ENCODE measurements at regions not wholly inside any gene's neighbourhood (a gene's known extent, or its start where the extent isn't known, plus 50 kb on each side); places are given as distances from the start of the nearest gene placed in this dataset.
"Not testable (repeated sequence)": the region's sequence is repeated elsewhere in the genome, so short reads cannot be mapped to it uniquely, and the experiment has no call there.

DNA sequence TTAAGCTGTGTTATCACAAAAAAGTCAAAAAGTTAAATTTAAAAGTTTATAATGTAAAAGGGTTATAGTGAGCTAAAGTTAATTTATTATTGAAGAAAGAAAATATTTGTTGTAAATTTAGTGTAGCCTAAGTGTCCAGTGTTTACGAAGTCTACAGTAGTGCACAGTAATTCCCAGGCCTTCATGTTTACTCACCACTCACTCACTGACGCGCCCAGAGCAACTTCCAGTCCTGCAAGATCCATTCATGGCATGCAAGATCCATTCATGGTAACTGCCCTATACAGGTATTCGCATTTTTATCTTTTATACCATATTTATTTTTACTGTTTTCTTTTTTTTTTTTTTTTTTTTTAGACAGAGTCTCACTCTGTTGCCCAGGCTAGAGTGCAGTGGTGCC is 69.5 kb downstream of the TPRA1 start:
- DNase-seq, result no peak

DNA sequence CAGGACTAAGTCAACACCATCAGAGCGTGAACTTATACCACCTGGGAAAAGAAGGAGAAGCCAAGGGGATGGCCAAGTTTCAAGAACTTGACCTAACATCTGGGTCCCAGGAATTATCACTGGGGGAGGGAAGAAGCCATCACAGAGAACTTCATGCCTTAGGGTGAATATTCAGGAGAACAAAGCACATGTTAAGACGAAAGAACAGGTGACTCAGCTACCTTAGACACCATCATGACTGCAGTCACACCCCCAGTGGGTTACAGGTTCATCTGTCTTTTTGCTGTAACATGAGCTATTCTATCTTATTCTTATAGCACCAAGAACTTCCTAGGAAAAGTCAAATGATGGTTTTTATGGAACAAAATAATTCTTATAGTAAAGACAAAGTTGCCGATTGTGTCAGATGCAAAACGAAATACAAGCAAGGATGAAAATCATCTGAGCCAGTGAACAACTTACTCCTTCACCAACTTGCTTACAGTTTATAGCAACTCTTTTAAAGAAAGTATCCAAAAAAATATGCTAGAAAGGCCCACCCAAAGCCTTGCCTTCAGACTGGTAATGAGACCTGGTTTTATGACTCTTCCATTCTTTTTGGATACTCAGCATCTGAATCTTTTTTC is 72.0 kb downstream of the TPRA1 start:
- no peak for DNase-seq

DNA sequence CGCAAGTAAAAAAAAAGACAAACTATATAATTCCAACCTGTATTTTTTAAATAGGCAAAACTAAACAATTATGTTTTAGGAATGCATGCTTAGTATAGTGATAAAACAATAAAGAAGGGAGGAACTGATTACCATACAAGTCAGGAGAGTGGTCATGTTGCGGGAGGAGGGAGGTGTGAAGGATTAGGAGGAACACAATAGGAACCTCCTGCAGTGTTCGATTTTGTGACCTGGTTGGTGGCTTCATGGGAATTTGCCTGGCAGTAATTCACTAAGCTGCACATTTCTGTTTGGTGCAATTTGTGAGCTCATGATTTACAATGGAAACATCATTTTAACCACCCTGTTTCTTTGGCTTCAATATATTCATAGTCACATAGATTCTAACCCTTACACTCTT is 78.3 kb downstream of the TPRA1 start:
- DNase-seq, result no peak

DNA sequence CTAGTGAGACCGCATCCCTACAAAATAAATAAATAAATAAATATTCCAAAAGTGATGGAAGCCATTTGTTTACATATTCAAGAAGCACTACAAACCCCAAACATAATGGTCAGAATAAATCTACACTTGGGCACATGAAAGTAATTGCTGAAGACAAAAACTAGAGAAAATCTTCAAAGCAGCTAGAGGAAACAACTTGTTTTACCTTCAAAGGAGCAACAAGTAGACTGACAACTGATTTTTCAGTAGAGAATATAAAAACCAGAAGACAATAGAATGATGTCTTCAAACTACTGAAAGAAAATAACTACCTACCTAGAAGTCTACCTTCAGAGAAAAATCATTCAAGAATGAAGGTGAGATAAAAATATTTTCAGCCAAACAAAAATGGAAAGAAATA is 89.4 kb downstream of the TPRA1 start:
- no peak for DNase-seq

DNA sequence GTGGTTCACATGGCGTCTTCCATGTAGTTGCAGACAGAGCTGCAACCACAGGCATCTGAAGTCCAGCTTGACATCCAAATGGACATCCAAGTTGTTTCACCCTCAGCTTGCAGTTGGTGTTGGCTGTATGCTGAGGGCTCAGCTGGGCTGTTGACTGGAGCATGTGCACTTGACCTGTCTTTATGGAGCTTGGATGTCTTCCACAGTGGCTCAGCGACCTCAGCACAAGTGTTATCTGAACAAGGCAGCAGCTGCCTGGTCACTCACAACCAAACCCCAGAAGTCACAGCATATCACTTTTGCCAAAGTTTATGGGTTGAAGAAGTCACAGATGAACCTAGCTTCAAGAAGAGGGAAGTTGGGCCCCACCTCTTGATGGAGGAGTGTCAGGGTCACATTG is 92.9 kb downstream of the TPRA1 start:
- no peak for DNase-seq

DNA sequence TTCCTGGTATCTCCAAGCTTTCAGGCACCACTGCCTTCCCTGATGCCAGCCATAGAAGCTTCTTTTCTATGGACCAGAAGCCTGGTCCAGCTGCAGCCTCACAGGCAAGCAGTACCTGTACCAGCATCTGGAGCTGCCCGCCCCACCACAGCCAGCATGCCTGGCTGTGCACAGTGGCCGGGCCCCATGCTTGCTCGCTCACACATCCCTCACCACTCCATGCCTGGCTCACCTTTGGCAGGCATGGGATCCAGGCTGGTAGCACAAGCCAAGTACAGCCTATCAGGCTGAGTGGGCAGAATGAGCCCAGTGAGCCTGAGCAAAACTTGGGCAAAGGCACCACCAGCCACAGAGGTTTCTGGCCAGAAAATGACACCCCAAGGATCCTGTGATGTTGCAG is 93.4 kb downstream of the TPRA1 start:
- DNase-seq, result no peak

DNA sequence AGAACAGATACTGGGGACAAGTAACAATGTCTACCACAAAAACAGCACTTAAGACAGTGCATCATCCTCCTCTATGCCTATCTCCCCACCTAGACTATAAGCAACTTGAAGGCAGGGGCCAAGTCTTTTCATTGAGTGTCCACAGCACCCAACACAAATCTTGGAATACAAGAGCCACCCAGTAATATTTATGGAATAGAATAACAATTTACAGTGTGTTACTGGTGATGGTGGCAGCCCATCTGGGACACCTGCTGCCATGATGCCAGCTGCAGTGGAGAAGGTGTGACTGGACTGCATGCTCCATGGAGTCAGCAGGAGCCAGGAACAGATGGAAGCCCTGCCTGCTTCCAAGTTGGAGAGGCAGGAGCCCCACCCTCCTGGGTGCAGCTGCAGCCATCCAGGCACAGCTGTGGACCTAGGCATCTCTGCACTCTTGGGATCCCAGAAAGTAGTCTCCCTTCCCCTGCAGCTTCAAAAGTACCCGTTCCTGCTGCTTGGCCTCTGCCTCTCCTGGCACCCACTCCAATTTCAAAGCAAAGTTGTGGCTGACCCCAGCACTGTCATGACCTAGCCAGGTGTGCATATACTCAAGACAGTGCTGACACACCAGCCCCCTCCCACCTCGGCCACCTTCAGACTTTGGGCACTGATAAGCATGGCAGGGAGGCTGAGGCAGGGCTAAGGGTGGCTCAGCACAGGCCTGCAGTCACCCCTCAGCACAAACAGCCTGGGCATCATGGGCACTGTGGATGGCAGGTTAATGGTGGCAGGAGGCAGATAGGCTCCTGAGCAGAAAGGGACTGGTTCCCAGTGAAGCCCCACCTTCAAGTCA is 94.5 kb downstream of the TPRA1 start:
- DNase-seq, result no peak

DNA sequence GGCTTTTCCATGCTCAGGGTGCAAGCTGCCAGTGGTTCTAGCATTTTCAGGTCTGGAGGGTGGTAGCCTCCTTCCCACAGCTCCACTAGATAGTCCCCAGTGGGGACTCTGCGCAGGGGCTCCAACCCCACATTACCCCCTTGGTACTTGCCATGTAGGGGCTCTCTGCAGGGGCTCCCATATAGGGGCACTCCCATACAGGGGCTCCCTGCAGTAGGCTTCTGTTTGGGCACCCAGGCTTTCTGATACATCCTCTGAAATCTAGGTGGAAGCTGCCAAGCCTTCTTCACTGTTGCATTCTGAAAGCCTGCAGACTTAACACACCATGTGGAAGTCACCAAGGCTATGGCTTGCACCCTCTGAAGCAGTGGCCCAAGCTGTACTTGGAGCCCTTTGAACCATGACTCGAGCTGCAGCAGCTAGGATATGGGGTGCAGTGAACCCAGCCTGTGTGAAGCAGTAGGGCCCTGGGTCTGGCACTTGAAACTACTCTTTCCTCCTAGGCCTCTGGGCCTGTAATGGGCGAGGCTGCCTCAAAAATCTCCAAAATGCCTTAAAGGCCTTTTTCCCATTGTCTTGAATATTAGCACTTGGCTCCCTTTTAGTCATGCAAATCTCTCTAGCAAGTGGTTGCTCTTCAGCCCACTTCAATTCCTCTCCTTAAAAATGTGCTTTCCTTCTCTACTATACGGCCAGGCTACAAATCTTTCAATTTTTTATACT is 96.4 kb downstream of the TPRA1 start:
- no peak for DNase-seq

DNA sequence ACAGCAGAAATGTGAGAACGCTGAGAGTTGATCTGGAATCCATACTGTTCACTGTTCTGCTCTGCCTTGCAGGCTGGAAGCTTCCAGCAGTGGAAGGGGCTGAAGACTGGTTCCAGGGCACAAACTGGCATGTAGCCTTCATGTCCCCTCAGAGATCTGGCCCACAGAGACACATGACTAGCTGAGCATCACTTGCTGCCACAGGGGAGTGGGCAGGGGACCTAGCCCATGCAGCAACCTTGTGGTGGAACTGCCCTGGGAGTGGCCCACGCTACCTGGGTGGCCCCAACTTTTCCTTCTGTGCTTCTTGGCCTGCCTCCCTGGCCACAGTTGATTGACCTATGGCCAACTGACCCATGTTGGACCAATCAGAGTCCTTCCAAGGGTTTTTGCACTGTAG is 98.1 kb downstream of the TPRA1 start:
- DNase-seq, result no peak

DNA sequence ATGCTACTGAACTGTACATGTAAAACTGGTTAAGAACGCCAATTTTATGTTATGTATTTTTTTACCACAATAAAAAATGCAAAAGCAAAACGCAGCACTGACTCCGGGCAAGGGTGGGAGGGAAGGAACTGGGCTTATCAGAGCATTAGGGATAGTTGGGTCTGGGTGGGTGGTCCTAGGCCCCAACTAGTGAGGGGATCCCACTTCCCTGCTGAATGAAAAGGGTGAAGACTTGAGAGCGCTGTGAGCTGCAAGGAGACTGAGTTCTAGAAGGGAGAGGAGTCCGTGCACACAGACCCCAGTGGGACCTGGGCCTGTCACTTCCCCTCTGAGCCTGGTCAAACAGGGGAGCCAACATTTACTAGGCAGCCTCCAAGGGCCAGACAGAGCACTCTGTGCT is 98.6 kb downstream of the TPRA1 start:
- DNase-seq, result no peak

DNA sequence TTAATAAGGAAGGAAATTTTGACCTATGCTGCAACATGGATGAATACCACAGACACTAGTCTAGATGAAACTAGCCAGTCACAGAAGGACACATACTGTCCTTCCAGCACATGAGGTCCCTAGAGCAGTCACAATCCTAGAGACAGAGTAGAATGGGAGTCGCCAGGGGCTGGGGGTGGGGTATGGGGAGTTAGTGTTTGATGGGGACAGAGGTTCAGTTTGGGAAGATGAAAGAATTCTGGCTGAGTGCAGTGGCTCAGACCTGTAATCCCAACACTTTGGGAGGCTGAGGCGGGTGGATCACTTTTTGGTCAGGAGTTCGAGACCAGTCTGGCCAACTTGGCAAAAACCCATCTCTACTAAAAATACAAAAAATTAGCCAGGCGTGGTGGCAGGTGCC is 99.2 kb downstream of the TPRA1 start:
- DNase-seq, result no peak

DNA sequence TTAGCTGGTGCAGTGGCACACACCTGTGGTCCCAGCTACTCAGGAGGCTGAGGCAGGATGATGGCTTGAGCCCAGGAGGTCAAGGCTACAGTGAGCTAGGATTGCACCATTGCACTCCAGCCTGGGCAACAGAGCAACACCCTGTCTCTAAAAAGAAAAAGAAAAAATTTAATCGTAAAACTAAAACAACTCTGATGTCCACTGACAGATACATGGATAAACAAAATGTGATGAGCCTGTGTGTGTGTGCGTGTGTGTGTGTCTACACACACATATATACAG is 99.6 kb downstream of the TPRA1 start:
- DNase-seq, result not testable (repeated sequence)

DNA sequence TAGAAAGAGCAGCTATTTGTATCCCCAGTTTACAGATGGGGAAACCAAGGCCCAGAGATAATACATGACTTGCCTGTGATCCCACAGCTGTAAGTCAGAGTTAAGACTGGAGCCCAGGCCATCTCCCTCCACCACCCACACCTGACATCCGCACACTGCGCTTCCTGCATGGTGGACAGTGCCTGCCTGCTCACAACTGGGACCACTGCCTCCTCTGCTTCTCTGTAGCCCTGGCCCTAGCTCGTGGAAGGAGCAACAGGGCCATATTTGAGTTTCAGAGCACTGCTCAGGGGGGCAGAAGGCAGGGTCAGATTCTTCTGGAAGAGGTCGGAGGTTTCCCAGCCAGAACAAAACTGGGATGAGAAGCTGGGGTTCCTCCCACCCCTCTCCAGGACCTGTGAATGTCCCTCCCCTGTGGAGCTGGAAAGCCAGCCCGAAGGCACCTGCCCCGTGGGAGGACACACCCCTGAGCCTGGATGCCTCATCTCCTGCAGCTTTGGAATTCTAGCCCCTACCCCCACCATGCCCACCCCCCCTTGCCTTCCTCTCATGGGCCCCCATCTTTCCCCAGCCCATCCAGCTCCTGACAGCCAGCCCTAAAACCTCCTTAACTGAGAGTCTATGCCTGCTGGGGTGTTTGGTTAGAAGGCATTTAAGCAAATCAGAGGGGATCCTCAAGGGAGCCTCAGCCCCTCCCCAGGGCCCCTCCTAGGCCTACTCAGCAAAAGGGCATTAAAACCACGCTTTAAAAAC is 100.1 kb downstream of the TPRA1 start:
- DNase-seq, result no peak

DNA sequence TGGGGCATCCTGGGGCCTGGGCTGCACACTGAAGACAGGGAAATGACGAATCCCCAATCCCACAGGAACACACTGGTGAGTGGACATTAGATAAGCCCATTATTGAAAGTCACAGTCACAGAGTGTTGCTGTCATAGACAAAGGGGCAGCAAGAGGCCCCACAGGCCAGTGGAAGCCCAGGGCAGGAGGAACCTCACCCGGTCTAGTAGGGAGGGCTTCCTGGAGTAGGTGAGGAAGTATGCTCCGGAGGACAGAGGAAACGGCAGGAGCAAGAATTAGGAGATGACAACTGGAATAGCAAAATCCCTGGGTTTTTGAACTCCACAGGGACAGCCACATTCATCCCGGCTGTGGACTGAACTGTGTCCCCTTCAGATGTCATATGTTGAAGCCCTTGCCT is 101.2 kb downstream of the TPRA1 start:
- no peak for DNase-seq

DNA sequence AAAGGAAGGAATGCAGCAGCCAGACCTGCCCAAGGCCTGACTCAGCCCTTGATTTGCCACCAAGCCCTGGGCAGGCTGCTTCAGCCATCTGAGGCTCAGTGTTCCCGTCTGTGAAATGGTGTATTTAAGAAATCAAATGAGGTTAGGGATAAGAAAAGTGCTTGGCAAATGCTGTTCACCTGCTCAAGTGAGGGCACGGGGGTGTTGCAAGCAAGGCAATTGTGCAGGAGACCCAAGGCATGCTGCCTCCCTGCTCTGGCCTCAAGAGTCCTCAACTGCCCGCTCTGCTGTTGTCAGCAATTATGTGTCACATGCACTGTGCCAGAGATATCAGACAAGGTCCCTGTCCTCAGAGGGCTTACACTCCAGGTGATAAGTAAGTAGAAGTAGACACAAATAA is 101.8 kb downstream of the TPRA1 start:
- DNase-seq, result no peak

DNA sequence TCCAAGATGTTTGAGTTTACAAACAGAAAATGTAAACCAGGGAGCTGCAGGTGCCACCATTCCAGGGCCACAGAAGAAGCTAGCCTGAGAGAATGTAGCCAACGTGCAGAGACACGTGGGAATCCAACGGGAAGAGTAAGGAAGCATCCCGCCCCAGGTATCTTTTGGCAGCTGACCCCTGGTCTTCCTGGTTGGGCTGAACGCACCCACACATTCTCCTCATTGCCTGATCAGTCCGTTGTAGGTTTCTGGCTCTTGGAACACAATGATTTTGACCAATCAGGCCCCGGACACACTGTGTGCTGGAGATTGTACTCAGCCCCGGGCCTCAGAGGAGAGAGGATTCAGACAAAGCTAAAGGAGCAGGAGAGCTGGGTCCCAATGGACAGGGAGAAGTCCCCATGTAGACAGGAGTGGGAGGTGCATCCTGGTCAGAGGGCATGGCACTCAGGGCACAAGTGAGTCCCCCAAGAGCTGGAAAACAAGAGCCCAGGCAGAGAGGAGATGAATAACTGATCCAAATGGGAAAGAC is 102.3 kb downstream of the TPRA1 start:
- DNase-seq, result no peak

DNA sequence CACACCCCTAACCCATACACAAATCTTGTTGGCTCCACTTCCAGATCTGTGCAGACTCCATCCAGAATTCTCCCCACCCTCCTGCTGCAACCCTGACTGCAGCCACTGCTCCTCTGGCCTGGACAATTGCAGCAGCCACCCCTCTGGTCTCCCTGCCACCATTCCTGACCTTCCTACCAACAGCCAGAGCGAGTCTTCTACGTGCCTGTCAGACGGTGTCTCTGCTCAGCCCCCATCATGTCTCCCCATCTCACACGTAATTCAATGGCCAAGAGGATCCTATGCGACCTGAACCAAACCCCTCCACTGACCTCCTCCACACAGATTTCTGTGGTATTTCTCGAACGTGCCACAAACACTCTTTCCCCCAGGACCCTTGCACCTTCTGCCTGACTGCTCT is 103.3 kb downstream of the TPRA1 start:
- no peak for DNase-seq

DNA sequence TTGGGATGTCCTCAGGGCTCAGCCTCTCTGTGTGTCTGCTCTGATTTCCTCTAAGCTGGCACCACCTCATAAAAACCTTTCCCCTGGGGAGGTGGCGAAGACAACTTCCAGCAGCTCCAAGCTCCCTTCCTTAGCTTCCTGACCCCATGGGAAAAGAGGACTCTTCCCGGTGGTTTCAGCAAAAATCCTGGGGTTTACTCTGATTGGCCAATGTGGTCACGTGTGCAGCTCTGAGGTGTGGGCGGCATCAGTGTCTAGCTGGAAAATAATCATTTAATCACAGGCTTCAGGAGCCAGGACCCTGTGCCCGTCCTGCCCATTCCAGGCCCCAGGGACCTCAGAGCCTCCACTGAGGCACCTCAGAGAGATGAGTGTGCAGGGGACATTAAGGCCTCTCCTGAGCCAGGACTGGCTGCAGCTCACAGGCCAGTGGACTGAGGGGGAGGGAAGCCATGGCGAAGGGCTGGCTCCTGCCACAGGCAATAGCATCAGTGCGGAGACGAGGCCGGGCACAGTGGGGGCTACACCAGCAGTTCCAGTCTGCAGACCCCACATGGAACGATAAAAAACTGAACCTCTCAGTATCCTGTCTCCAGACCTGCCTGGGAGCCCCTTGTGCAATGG is 104.1 kb downstream of the TPRA1 start:
- no peak for DNase-seq

DNA sequence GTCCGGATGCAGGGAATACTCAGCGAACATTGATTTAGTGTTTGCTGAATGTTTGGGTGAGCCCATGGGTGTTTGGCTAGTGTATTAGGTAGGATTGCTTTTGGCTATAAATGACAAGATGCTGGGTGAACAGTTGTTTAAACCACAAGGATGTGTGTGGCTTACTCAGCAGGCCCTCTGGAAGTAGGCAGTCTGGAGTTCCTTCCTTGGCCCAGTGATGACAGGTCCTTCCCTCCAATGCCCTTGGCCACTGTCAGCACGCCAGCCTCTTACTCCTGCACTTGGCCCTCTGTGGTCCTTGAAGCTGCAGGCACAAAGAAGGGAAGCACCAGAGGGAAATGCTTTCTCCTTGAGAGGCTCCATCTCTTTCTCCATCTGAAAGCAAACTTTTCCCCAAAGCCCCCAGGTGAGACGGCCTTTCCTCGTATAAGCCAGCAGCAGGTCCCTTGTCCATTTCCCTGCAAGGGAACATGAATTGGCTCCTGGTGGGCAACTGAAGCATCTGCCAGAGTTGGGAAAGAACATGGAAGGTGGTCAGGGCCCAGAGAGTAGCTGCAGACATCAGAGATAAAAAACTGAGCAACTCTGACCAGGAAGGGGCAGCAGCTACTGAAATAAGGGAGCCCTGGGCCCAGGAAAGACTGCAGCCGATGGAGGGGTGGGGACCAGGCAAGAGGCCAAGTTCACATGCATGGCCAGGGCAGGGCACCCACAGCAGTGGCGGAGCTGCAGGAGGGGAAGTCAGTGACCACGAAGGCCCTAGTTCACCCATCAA is 105.0 kb downstream of the TPRA1 start:
- DNase-seq, result no peak

DNA sequence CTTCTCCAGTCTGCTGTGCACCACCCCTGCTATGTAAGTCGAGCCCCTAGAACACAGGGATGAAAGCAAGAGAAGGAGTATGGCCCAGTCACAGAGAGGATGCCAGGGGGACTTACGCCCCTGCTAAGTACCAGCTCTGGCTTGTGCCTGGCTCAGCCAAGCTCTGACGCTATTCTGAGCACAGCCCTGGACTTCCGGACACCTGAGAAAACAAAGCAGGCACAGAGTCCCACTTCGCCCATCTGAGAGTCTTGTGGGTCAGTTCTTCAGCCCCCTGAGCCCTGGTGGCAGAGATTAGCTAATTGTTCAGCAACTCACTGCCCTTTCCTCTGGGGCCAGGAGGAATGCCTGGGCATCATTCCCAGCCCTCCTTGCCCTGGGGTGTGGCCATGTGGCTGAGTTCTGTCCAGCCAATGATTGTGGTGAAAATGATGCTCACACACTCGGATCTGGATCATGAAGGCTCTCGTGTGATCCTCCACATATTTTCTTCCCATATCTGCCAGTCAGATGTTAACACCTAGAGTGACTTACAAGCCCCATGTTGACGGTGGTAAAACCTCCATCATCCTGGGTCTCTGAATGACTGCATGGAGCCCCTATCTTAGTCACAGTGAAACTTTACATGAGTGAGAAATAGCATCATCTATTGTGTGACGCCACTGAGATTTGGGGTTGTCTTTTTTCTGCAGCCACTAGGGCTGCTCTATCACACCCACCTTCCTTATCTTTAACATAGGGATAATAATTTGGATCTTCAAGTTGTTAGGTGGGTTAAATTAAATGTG is 105.7 kb downstream of the TPRA1 start:
- DNase-seq, result no peak

DNA sequence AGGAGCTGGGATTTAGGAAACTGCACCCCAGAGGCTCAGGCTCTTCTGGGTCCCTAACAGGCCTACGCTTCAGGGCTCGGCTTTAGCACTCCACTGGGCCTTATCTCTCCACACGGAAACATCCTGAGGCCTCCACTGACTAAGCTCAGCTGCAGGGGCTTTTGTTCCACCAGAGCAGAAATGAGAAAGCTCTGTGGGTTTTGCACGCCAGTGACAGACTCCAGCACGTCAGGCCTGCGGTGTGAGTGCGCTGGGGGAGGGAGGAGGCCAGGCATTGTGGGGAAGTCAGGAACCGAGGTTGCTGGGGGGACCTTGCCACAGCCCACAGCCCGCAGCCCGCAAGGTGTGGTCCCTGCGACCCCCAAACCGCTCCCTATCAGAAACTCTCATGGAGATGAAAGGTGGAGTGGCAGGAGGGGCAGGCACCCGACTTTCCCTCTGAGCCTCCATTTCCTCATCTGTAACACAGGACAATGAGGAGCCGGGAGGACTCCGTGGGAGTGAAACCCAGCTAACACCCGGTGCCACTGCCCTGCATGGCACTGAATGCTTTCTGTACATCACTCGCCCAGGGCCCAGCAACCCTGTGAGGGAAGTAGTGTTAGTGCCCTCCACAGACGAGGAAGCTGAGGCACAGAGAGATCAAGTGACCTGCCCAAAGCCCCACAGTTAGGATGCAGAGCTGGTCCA is 106.5 kb downstream of the TPRA1 start:
- DNase-seq, result no peak
